ENCODE measurements at regions not wholly inside any gene's neighbourhood (a gene's known extent, or its start where the extent isn't known, plus 50 kb on each side); places are given as distances from the start of the nearest gene placed in this dataset.
"Not testable (repeated sequence)": the region's sequence is repeated elsewhere in the genome, so short reads cannot be mapped to it uniquely, and the experiment has no call there.

GRCh38 chr20:6295127-6295866, 172.5 kb upstream of the FERMT1 start:
- TF ChIP-seq CTCF (IDR thresholded peaks at IDR 0.05; ENCODE audit: partially characterized antibody, unreplicated experiment) = no peak
- H3K4me3 Mint-ChIP-seq (ENCODE audit: unreplicated experiment) = no peak overlapping the region
- H3K27ac Mint-ChIP-seq (ENCODE audit: unreplicated experiment) = no peak overlapping the region
- H3K4me1 Mint-ChIP-seq (ENCODE audit: low read depth, unreplicated experiment) = no peaks in the 10 kb centered on the region
- DNase-seq = no peak
- H3K27me3 Mint-ChIP-seq (ENCODE audit: unreplicated experiment) = no peaks in the 10 kb centered on the region
- peaks cover 6% of the 10 kb centered on the region for H3K36me3 Mint-ChIP-seq (ENCODE audit: unreplicated experiment)
- H3K9me3 Mint-ChIP-seq (ENCODE audit: unreplicated experiment) = no peaks in the 10 kb centered on the region

- DNase-seq = no peak
- Mint-ChIP-seq H3K4me3 (ENCODE audit: unreplicated experiment) (no peak overlapping the region), H3K4me1 (ENCODE audit: low read depth, unreplicated experiment) (no peaks in the 10 kb centered on the region), H3K36me3 (ENCODE audit: unreplicated experiment) (peaks cover 14% of the 10 kb centered on the region), H3K9me3 (ENCODE audit: unreplicated experiment) (peaks cover 5% of the 10 kb centered on the region), H3K27me3 (ENCODE audit: unreplicated experiment) (no peaks in the 10 kb centered on the region), H3K27ac (ENCODE audit: unreplicated experiment) (no peak overlapping the region)
- TF ChIP-seq CTCF (IDR thresholded peaks at IDR 0.05; ENCODE audit: partially characterized antibody, unreplicated experiment) = no peak
Observed at GRCh38 chr20:6287471-6287870, 164.6 kb upstream of the FERMT1 start.

- TF ChIP-seq CTCF (IDR thresholded peaks at IDR 0.05; ENCODE audit: partially characterized antibody, unreplicated experiment) = no peak
- DNase-seq = no peak
- H3K4me3 Mint-ChIP-seq (ENCODE audit: unreplicated experiment) = no peak overlapping the region
- H3K36me3 Mint-ChIP-seq (ENCODE audit: unreplicated experiment) = peaks cover 9% of the 10 kb centered on the region
- H3K27me3 Mint-ChIP-seq (ENCODE audit: unreplicated experiment) = peaks cover 2% of the 10 kb centered on the region
- H3K4me1 Mint-ChIP-seq (ENCODE audit: low read depth, unreplicated experiment) = no peaks in the 10 kb centered on the region
- H3K9me3 Mint-ChIP-seq (ENCODE audit: unreplicated experiment) = peaks cover 4% of the 10 kb centered on the region
- H3K27ac Mint-ChIP-seq (ENCODE audit: unreplicated experiment) = no peak overlapping the region
Observed at GRCh38 chr20:6282642-6283041, 159.8 kb upstream of the FERMT1 start.

GRCh38 chr20:6277661-6278240, 154.9 kb upstream of the FERMT1 start:
- no peak overlapping the region for H3K4me3 Mint-ChIP-seq (ENCODE audit: unreplicated experiment)
- peaks cover 1% of the 10 kb centered on the region for H3K9me3 Mint-ChIP-seq (ENCODE audit: unreplicated experiment)
- peaks cover 4% of the 10 kb centered on the region for H3K36me3 Mint-ChIP-seq (ENCODE audit: unreplicated experiment)
- H3K27me3 Mint-ChIP-seq (ENCODE audit: unreplicated experiment) = peaks cover 5% of the 10 kb centered on the region
- no peak for DNase-seq
- H3K27ac Mint-ChIP-seq (ENCODE audit: unreplicated experiment) = no peak overlapping the region
- no peaks in the 10 kb centered on the region for H3K4me1 Mint-ChIP-seq (ENCODE audit: low read depth, unreplicated experiment)
- TF ChIP-seq CTCF (IDR thresholded peaks at IDR 0.05; ENCODE audit: partially characterized antibody, unreplicated experiment) = no peak

GRCh38 chr20:6270404-6270803, 147.6 kb upstream of the FERMT1 start:
- not testable (repeated sequence) for H3K36me3 Mint-ChIP-seq (ENCODE audit: unreplicated experiment); H3K4me1 Mint-ChIP-seq (ENCODE audit: low read depth, unreplicated experiment); H3K27me3 Mint-ChIP-seq (ENCODE audit: unreplicated experiment); DNase-seq; H3K27ac Mint-ChIP-seq (ENCODE audit: unreplicated experiment); H3K4me3 Mint-ChIP-seq (ENCODE audit: unreplicated experiment); H3K9me3 Mint-ChIP-seq (ENCODE audit: unreplicated experiment)

All from glutamatergic neuron (in vitro differentiated cells).